Heart right ventricle (tissue), 16 donors: ENCODE measurements at regions not wholly inside any gene's neighbourhood (a gene's known extent, or its start where the extent isn't known, plus 50 kb on each side); places are given as distances from the start of the nearest gene placed in this dataset.

Source experiments
- ATAC-seq, 8 donors: fragments of 200-7000 bp; cut with Tn5 transposase; one replicate each; pipeline ENCODE4 v1.9.1; 2020; ENCODE audit warnings: mild to moderate bottlenecking in 8 of 8, moderate library complexity in 8 of 8, moderate number of reproducible peaks in 1 of 8
- DNase-seq, 2 donors: peaks; one replicate each; pipeline ENCODE4 v3.0.0-alpha.2; 2020
- H3K27ac ChIP-seq, 10 donors: fragments of 200-600 bp; sonication (generic) in 2 of 10; one replicate each; pipeline versions ENCODE4 v1.5.0 to v1.8.0; 2020 to 2022; ENCODE audit warnings: mild to moderate bottlenecking in 3 of 10
- H3K27me3 ChIP-seq, 7 donors: fragments of 200-600 bp; one replicate each; pipeline ENCODE4 v1.8.0; 2021 to 2022; ENCODE audit warnings: mild to moderate bottlenecking in 2 of 7
- H3K36me3 ChIP-seq, 9 donors: fragments of 200-600 bp; sonication (generic) in 1 of 9; one replicate each; pipeline versions ENCODE4 v1.5.0 to v1.8.0; 2020 to 2022; ENCODE audit warnings: mild to moderate bottlenecking in 2 of 9
- H3K4me1 ChIP-seq, 9 donors: fragments of 200-600 bp; sonication (generic) in 1 of 9; one replicate each; pipeline versions ENCODE4 v1.5.0 to v1.8.0; 2020 to 2022; ENCODE audit warnings: mild to moderate bottlenecking in 4 of 9
- H3K4me3 ChIP-seq, 10 donors: fragments of 200-600 bp; sonication (generic) in 2 of 10; one replicate each; pipeline versions ENCODE4 v1.5.0 to v1.8.0; 2020 to 2022; ENCODE audit warnings: mild to moderate bottlenecking in 7 of 10, moderate library complexity in 2 of 10
- H3K9me3 ChIP-seq, 11 donors: fragments of 200-600 bp in 10 of 11; sonication (generic) in 2 of 11; one replicate each; pipeline versions ENCODE4 v1.5.0 to v1.8.0; 2013 to 2022; ENCODE audit warnings: mild to moderate bottlenecking in 2 of 11, control low read depth in 1 of 11, moderate library complexity in 1 of 11
- WGBS, 2 donors: extraction: QIAGEN DNeasy Blood & Tissue Kit; methylation state at CpG; one replicate each; pipeline ENCODE4 v1.1.7; 2013; ENCODE audit warnings: inconsistent platforms in 1 of 2; 5-methylcytosine and 5-hydroxymethylcytosine counted together
- intact Hi-C, 10 donors: fragments of 100-400 bp; cut with DNase I; formaldehyde crosslinking; loops; one replicate each; pipeline versions ENCODE4 v1.11.1 to v1.14.2; 2022
- TF ChIP-seq, protein P1 (sequence below), 9 donors: fragments of 200-600 bp; sonication (generic) in 2 of 9; IDR thresholded peaks; one replicate each; pipeline versions ENCODE4 v1.5.0 to v1.8.0; 2021 to 2022; ENCODE audit warnings: antibody characterized with exemption in 9 of 9, mild to moderate bottlenecking in 5 of 9, moderate library complexity in 1 of 9
- donor health status: Arrhythmogenic right ventricular cardiomyopathy.
- donor health status: ischemic (EF 13 %, LVEDD 7.1; RV severe dilation, severe dysfunction).
- donor health status: healthy with polysubstance abuse.
- donor health status: DM: no; HTN: yes; CAD: no.
- donor health status: DM: no; HTN: no; CAD: no.
- donor health status: ischemic (EF 25% LVEDD 6.9; RV normal size, moderate dysfunction).
- donor health status: ischemic (EF 25% LVEDD 5.7; RV mildly dilated, moderate dysfunction).
- donor health status: healthy.
- donor health status: DM: yes; HTN: yes; CAD: no.
- donor health status: Ischemic cardiomyopathy.
- donor health status: ischemic (EF 35%, LVEDD 5.7; RV mildly dilated, moderate dysfunction).
- donor health status: nonischemic (EF 11% LVEDD 7.7; RV severe dilation, severe dysfunction).
- donor health status: DM: yes; HTN: yes; CAD: no.
- donor health status: PGD.
- donor health status: ischemic (EF 29% LVEDD 5.4; RV normal size, mild dysfunction).
- donor health status: nonischemic (EF 23%, LVEDD 6.1; RV moderate dilation, normal function).

DNA sequence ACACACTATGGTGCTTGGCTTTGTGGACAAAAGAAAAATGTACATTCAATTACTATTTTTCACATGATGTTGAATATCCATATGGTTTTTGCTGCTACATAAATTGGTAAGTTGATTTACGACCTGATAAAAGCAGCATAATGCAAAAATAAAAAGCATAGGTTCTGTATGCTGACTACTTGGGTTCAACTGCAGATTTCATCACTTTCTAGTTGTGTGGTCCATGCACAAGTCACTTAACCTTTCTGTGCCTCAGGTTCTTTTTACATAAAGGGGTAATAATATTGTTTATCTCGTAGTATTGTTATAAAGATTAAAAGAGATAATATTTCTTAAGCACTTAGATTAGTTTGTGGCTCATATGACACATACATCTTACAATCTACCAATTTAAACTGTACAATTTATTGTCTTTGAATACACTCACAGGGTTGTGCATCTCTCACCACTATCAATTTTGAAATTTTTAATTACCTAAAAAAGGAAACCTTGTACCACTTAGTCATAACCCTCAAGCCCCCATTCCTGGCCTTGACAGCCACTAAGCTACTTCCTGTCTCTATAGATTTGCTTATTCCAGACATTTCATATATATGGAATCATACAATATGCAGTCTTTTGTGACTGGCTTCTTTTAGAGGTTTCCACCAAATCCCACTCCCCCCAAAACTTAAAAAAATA, 1443.9 kb downstream of the SUCLG1 start:
- Histone ChIP-seq H3K36me3 (no peaks in the 10 kb centered on the region), H3K27ac (no peak overlapping the region), H3K9me3 (peaks cover 0 to 8% (median 0%) of the 10 kb centered on the region in 11 donors), H3K4me3 (no peak overlapping the region), H3K27me3 (no peaks in the 10 kb centered on the region), H3K4me1 (no peaks in the 10 kb centered on the region)
- intact Hi-C loops = no loop called here
- 92 to 95% methylated on average over 2 of the region's 2 CpGs for WGBS, 2 donors
- no peak for DNase-seq
- ATAC-seq = no peak
- TF ChIP-seq, protein P1, sequence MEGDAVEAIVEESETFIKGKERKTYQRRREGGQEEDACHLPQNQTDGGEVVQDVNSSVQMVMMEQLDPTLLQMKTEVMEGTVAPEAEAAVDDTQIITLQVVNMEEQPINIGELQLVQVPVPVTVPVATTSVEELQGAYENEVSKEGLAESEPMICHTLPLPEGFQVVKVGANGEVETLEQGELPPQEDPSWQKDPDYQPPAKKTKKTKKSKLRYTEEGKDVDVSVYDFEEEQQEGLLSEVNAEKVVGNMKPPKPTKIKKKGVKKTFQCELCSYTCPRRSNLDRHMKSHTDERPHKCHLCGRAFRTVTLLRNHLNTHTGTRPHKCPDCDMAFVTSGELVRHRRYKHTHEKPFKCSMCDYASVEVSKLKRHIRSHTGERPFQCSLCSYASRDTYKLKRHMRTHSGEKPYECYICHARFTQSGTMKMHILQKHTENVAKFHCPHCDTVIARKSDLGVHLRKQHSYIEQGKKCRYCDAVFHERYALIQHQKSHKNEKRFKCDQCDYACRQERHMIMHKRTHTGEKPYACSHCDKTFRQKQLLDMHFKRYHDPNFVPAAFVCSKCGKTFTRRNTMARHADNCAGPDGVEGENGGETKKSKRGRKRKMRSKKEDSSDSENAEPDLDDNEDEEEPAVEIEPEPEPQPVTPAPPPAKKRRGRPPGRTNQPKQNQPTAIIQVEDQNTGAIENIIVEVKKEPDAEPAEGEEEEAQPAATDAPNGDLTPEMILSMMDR (IDR thresholded peaks at IDR 0.05) = no peak

DNA sequence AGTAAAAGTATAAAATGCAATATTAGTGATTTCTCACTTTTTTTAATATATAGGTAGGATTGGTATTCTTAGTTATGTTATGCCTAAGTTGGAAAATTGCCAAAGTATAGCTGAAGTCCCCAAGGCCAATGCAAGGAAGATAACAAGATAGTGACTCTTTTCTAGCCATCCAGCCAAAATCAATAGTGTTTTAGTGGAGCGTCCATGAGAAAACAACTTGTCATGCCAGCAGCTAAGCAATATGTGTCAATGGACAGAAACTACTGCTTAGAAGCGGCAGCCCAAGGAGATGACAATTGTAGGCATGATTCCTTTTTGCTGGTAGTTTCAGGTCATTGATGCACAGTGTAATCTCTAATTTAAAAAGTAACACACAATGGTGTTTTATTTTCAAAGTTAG, 1444.6 kb downstream of the SUCLG1 start:
- no peaks in the 10 kb centered on the region for H3K4me1 ChIP-seq
- intact Hi-C loops = no loop called here
- H3K36me3 ChIP-seq = no peaks in the 10 kb centered on the region
- no peak overlapping the region for H3K4me3 ChIP-seq
- ATAC-seq = no peak
- TF ChIP-seq, protein P1 (IDR thresholded peaks at IDR 0.05) = no peak
- H3K27ac ChIP-seq = no peak overlapping the region
- 76 to 85% methylated on average over 2 of the region's 2 CpGs for WGBS, 2 donors
- H3K27me3 ChIP-seq = no peaks in the 10 kb centered on the region
- H3K9me3 ChIP-seq = peaks cover 0 to 8% (median 0%) of the 10 kb centered on the region in 11 donors
- no peak for DNase-seq

DNA sequence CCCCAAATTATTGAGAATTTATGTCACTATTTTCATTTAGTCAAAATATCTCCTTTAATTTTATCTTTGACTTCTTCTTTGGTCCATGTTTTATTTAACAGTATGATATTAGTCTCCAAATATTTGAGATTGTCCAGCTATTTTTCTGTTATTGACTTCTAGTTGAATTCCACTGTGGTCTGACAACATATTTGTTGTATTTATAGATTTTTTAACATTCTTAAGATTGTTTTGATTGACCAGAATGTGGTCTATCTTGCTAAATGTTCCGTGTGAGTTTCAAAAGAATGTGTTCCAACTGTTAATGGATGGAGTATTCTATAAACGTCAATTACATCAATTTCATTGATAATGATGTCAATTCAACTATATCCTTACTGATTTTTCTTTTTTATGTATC, 1452.1 kb downstream of the SUCLG1 start:
- Histone ChIP-seq H3K27me3 (no peaks in the 10 kb centered on the region), H3K4me3 (no peak overlapping the region), H3K27ac (no peak overlapping the region), H3K4me1 (no peaks in the 10 kb centered on the region), H3K9me3 (peaks cover 0 to 17% (median 0%) of the 10 kb centered on the region in 11 donors), H3K36me3 (no peaks in the 10 kb centered on the region)
- 65 to 83% methylated on average over 2 of the region's 2 CpGs for WGBS, 2 donors
- TF ChIP-seq, protein P1 (IDR thresholded peaks at IDR 0.05) = no peak
- intact Hi-C loops = no loop called here
- no peak for DNase-seq
- no peak for ATAC-seq

DNA sequence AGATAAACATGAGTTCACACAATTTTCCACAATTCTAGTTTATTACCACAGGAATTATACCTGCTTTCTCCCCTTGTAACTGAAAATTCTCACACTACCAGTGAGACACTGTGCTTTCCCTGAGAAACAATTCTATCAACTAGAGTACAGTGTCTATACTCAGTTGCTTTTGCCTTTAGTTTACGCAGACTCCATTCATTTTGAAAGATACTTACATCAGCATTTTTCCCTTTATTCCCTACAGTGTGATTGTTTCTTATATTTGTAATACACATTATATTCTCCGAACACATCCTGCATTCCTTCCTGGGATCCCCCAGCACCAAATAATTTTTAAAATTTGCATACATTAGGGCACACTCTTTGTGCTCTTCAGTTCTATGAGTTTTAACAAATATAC, 1455.5 kb downstream of the SUCLG1 start:
- 96 to 97% methylated on average over 2 of the region's 2 CpGs for whole genome bisulfite sequencing, 2 donors
- Histone ChIP-seq H3K9me3 (peaks cover 0 to 9% (median 0%) of the 10 kb centered on the region in 11 donors), H3K36me3 (no peaks in the 10 kb centered on the region), H3K4me1 (no peaks in the 10 kb centered on the region), H3K4me3 (no peak overlapping the region), H3K27me3 (no peaks in the 10 kb centered on the region), H3K27ac (no peak overlapping the region)
- TF ChIP-seq, protein P1 (IDR thresholded peaks at IDR 0.05) = no peak
- no peak for DNase-seq
- intact Hi-C loops = no loop called here
- no peak for ATAC-seq
